ENCODE measurements at regions not wholly inside any gene's neighbourhood (a gene's known extent, or its start where the extent isn't known, plus 50 kb on each side); places are given as distances from the start of the nearest gene placed in this dataset.

DNA sequence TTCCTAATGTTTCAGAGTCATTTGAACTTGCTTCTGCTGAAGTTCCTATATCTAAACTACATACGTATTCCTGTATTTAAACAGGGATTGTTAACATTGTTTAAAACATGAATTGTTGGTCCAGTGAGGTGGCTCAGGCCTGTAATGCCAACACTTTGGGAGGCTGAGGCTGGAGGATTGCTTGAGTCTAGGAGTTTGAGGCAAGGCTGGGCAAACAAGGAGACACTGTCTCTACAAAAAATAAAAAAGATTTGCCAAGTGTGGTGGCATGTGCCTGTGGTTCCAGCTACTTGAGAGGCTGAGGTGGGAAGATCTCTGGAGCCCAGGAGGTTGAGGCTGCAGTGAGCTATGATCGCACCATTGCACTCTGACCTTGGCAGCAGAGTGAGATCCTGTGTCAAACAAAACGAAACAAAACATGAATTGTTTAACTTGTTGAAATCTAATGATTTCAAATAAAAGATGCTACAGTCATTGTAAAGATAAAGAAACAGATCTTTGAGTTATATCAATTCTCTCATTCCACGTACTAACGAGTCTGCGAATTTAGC, 809.4 kb downstream of the TYW1 start:
- no peak overlapping the region for H3K4me3 ChIP-seq (replicated peaks in 1 of 3)
- no peak for DNase-seq
- H3K27me3 ChIP-seq = no peaks in the 10 kb centered on the region
- TF ChIP-seq CTCF (IDR thresholded peaks at IDR 0.05) (no peak), POLR2A (IDR thresholded peaks at IDR 0.05) (no peak)
- H3K9me3 ChIP-seq = no peaks in the 10 kb centered on the region
- H3K27ac ChIP-seq = no peak overlapping the region
- H3K36me3 ChIP-seq = no peaks in the 10 kb centered on the region
- H3K4me1 ChIP-seq = no peaks in the 10 kb centered on the region
- 85 to 88% methylated on average over 6 of the region's 6 CpGs for WGBS, 2 donors
- intact Hi-C loops (cut with DNase I) = no loop called here

DNA sequence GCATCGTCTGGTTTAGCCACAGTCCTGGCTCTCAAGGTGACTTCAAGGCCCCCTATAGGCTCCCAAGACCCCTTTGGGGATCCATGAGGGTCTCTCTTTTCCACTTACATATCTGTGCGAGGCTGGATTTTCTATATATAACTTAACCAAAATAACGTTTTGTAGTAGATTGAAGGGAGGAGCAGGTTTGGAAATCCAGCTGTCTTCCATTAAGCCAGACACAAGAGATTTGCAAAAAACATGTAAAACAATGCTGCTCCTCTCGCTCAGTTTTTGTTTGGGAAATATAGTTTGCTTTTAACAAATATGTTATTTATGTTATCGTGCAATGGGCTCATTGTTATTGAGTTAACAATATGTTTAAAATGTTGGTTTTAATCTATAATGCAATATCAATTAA, 811.2 kb downstream of the TYW1 start:
- WGBS, 2 donors = 74 to 83% methylated on average over 5 of the region's 5 CpGs
- no peak overlapping the region for H3K27ac ChIP-seq
- DNase-seq = no peak
- no peaks in the 10 kb centered on the region for H3K36me3 ChIP-seq
- H3K4me1 ChIP-seq = no peaks in the 10 kb centered on the region
- intact Hi-C loops (cut with DNase I) = no loop called here
- H3K4me3 ChIP-seq (replicated peaks in 1 of 3) = no peak overlapping the region
- no peak for TF ChIP-seq POLR2A (IDR thresholded peaks at IDR 0.05)
- no peak for TF ChIP-seq CTCF (IDR thresholded peaks at IDR 0.05)
- H3K27me3 ChIP-seq = no peaks in the 10 kb centered on the region
- H3K9me3 ChIP-seq = no peaks in the 10 kb centered on the region

DNA sequence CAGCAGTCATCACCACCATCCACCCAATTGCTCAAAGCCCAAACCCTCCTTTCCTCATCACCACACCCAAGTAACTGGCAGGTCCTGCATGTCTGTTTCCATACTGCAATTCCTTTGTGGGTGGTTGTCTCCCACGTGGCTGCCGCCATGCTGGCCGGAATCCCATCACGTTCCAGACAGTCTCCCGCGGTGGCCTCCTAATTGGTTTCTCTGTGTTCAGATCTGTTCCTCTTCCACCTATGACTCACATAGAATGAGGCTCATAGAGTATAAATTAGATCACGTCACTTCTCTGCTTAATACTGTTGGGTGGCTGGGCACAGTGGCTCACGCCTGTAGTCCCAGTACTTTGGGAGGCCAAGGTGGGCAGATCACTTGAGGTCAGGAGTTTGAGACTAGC, 813.0 kb downstream of the TYW1 start:
- H3K27ac ChIP-seq = no peak overlapping the region
- WGBS, 2 donors = 93 to 96% methylated on average over 8 of the region's 8 CpGs
- H3K36me3 ChIP-seq = no peaks in the 10 kb centered on the region
- DNase-seq = no peak
- TF ChIP-seq CTCF (IDR thresholded peaks at IDR 0.05) = no peak
- no peak for TF ChIP-seq POLR2A (IDR thresholded peaks at IDR 0.05)
- H3K4me1 ChIP-seq = no peaks in the 10 kb centered on the region
- intact Hi-C loops (cut with DNase I) = no loop called here
- H3K4me3 ChIP-seq (replicated peaks in 1 of 3) = no peak overlapping the region
- no peaks in the 10 kb centered on the region for H3K27me3 ChIP-seq
- H3K9me3 ChIP-seq = no peaks in the 10 kb centered on the region

DNA sequence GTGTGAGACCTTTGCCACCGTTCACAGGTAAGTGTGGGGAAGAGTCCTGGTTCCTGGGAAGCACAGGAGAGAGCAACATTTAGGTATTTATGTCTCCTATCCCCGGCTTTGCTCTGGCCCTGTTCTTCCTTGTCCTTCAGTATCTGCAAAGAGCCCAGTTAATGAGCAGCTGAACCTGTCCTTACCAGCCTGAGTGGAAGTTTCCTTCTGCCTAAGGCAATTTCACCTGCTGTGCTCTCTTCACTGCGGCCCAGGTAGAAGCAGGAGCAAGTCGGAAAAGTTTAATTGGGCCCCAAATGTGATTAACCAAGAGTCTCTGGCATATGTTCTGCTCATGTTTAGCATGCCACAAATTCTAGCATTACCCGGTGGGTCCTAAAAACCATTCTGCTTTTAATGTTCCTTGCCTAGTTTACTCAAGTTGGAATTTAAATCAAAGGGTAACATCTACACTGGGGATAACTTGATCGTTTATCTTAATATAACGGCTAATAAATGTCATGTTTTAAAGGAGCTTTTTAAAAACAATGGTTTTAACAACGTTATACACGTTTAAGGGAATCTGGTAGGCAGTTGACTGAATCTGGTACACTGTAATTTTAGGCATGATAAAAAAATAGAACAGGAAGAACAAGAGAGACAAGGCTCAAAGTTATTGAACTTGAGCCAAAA, 817.1 kb downstream of the TYW1 start:
- H3K4me3 ChIP-seq (replicated peaks in 1 of 3) = no peak overlapping the region
- no peaks in the 10 kb centered on the region for H3K9me3 ChIP-seq
- no peaks in the 10 kb centered on the region for H3K27me3 ChIP-seq
- WGBS, 2 donors = 81 to 83% methylated on average over 9 of the region's 9 CpGs
- no peaks in the 10 kb centered on the region for H3K36me3 ChIP-seq
- no peak overlapping the region for H3K27ac ChIP-seq
- intact Hi-C loops (cut with DNase I) = no loop called here
- TF ChIP-seq CTCF (IDR thresholded peaks at IDR 0.05) = no peak
- no peak for TF ChIP-seq POLR2A (IDR thresholded peaks at IDR 0.05)
- DNase-seq = no peak
- H3K4me1 ChIP-seq = no peaks in the 10 kb centered on the region

- Histone ChIP-seq H3K9me3 (no peaks in the 10 kb centered on the region), H3K4me1 (no peaks in the 10 kb centered on the region), H3K36me3 (no peaks in the 10 kb centered on the region), H3K27me3 (no peaks in the 10 kb centered on the region), H3K4me3 (replicated peaks in 1 of 3) (no peak overlapping the region), H3K27ac (no peak overlapping the region)
- intact Hi-C loops (cut with DNase I) = no loop called here
- WGBS, 2 donors = 89 to 100% methylated on average over 1 of the region's 1 CpG
- no peak for DNase-seq
- TF ChIP-seq POLR2A (IDR thresholded peaks at IDR 0.05) (no peak), CTCF (IDR thresholded peaks at IDR 0.05) (no peak)
These were observed 820.8 kb downstream of the TYW1 start for GRCh38 chr7:67817481-67817880.
